Osteoblast (primary cell): ENCODE measurements at regions not wholly inside any gene's neighbourhood (a gene's known extent, or its start where the extent isn't known, plus 50 kb on each side); places are given as distances from the start of the nearest gene placed in this dataset.

Experiments used
- DNase-seq: peaks from one replicate; pipeline ENCODE4 v3.0.0; 2011; ENCODE audit warnings: low spot score, mixed read lengths; ENCODE audit not compliant: insufficient read length; ENCODE audit errors: missing footprints
- H2AFZ ChIP-seq: 2 replicates; pipeline ENCODE4 v1.6.0; 2011; ENCODE audit warnings: mild to moderate bottlenecking, low read length
- H3K27ac ChIP-seq: 2 replicates; pipeline ENCODE4 v1.5.1; 2011; ENCODE audit warnings: mild to moderate bottlenecking, low read depth, low read length, moderate library complexity
- H3K27me3 ChIP-seq: 2 replicates; pipeline ENCODE4 v1.6.0; 2012; ENCODE audit warnings: mild to moderate bottlenecking, control low read depth, inconsistent platforms, low read length, moderate library complexity; ENCODE audit not compliant: insufficient read depth
- H3K36me3 ChIP-seq: 2 replicates; pipeline ENCODE4 v1.5.1; 2011; ENCODE audit warnings: mild to moderate bottlenecking, low read length, control low read depth, moderate library complexity; ENCODE audit not compliant: insufficient read depth
- H3K4me1 ChIP-seq: 2 replicates; pipeline ENCODE4 v1.5.1; 2011; ENCODE audit warnings: mild to moderate bottlenecking, low read length, control low read depth, moderate library complexity; ENCODE audit not compliant: insufficient read depth
- H3K4me2 ChIP-seq: 2 replicates; pipeline ENCODE4 v1.6.0; 2011; ENCODE audit warnings: mild to moderate bottlenecking, low read length; ENCODE audit not compliant: insufficient read depth
- H3K4me3 ChIP-seq: fragments of 200-600 bp; sonication (generic); 3 replicates; pipeline ENCODE4 v1.5.1; 2012; ENCODE audit warnings: mild to moderate bottlenecking, low read length, inconsistent platforms; ENCODE audit not compliant: insufficient read depth
- H3K79me2 ChIP-seq: 2 replicates; pipeline ENCODE4 v1.6.0; 2012; ENCODE audit warnings: mild to moderate bottlenecking, low read length, control low read depth, inconsistent platforms; ENCODE audit not compliant: insufficient read depth
- H3K9me3 ChIP-seq: 2 replicates; pipeline ENCODE4 v1.5.1; 2011; ENCODE audit warnings: low read depth, low read length, control low read depth
- H4K20me1 ChIP-seq: 2 replicates; pipeline ENCODE4 v1.6.0; 2012; ENCODE audit warnings: mild to moderate bottlenecking, low read length, control low read depth; ENCODE audit not compliant: insufficient read depth
- CTCF ChIP-seq: IDR thresholded peaks from 2 replicates; pipeline ENCODE4 v1.5.1; 2011; ENCODE audit warnings: mild to moderate bottlenecking, low read depth, low read length, moderate library complexity; ENCODE audit errors: extremely low read depth

- no peak for TF ChIP-seq CTCF
- no peaks in the 10 kb centered on the region for H3K36me3 ChIP-seq
These were observed 66.7 kb downstream of the SOX9 start for GRCh38 chr17:72187556-72187955.

GRCh38 chr17:72188801-72189200, 68.0 kb downstream of the SOX9 start:
- no peaks in the 10 kb centered on the region for H3K79me2 ChIP-seq
- DNase-seq = no peak
- H2AFZ ChIP-seq = no peak overlapping the region
- H3K27me3 ChIP-seq = no peaks in the 10 kb centered on the region
- H3K4me1 ChIP-seq = peaks cover 34% of the 10 kb centered on the region
- no peak for TF ChIP-seq CTCF
- no peaks in the 10 kb centered on the region for H3K36me3 ChIP-seq
- no peaks in the 10 kb centered on the region for H4K20me1 ChIP-seq
- H3K4me2 ChIP-seq = no peak overlapping the region
- H3K4me3 ChIP-seq = no peak overlapping the region
- no peak overlapping the region for H3K27ac ChIP-seq
- H3K9me3 ChIP-seq = no peaks in the 10 kb centered on the region

More at GRCh38 chr17:72187556-72187955, 66.7 kb downstream of the SOX9 start:
- H3K4me1 ChIP-seq = peaks cover 22% of the 10 kb centered on the region
- no peak overlapping the region for H3K4me3 ChIP-seq
- no peaks in the 10 kb centered on the region for H3K79me2 ChIP-seq
- DNase-seq = no peak
- H2AFZ ChIP-seq = no peak overlapping the region
- H3K4me2 ChIP-seq = no peak overlapping the region
- no peaks in the 10 kb centered on the region for H3K27me3 ChIP-seq
- no peaks in the 10 kb centered on the region for H4K20me1 ChIP-seq
- no peak overlapping the region for H3K27ac ChIP-seq
- H3K9me3 ChIP-seq = no peaks in the 10 kb centered on the region

- H3K4me1 ChIP-seq = peaks cover 40% of the 10 kb centered on the region
- no peak for TF ChIP-seq CTCF
- peak; percentile 59 for DNase-seq
- H2AFZ ChIP-seq = peak overlapping the region; percentile 11
- no peak overlapping the region for H3K4me3 ChIP-seq
- no peaks in the 10 kb centered on the region for H3K9me3 ChIP-seq
- no peaks in the 10 kb centered on the region for H3K36me3 ChIP-seq
- H3K27me3 ChIP-seq = no peaks in the 10 kb centered on the region
- H4K20me1 ChIP-seq = no peaks in the 10 kb centered on the region
- H3K4me2 ChIP-seq = no peak overlapping the region
- no peak overlapping the region for H3K27ac ChIP-seq
- no peaks in the 10 kb centered on the region for H3K79me2 ChIP-seq
These were observed 69.2 kb downstream of the SOX9 start for GRCh38 chr17:72189768-72190593.

- H3K27ac ChIP-seq = peak overlapping the region; percentile 97
- no peaks in the 10 kb centered on the region for H3K9me3 ChIP-seq
These were observed 70.5 kb downstream of the SOX9 start for GRCh38 chr17:72191356-72191755.

More at GRCh38 chr17:72191356-72191755, 70.5 kb downstream of the SOX9 start:
- DNase-seq = no peak
- Histone ChIP-seq H3K4me2 (no peak overlapping the region), H3K36me3 (no peaks in the 10 kb centered on the region), H3K79me2 (no peaks in the 10 kb centered on the region), H4K20me1 (no peaks in the 10 kb centered on the region), H3K4me1 (peaks cover 40% of the 10 kb centered on the region), H3K4me3 (no peak overlapping the region), H2AFZ (no peak overlapping the region), H3K27me3 (no peaks in the 10 kb centered on the region)
- TF ChIP-seq CTCF = no peak
